Jurkat, Clone E6-1 (cell line): ENCODE measurements at regions not wholly inside any gene's neighbourhood (a gene's known extent, or its start where the extent isn't known, plus 50 kb on each side); places are given as distances from the start of the nearest gene placed in this dataset.
"Not testable (repeated sequence)": the region's sequence is repeated elsewhere in the genome, so short reads cannot be mapped to it uniquely, and the experiment has no call there.

Experiments used
- DNase-seq: peaks from one replicate; pipeline ENCODE4 v3.0.0-alpha.2; 2011; ENCODE audit warnings: low read depth, low spot score
- H3K4me3 ChIP-seq: 2 replicates; pipeline ENCODE4 v1.5.1; 2011; ENCODE audit warnings: mild to moderate bottlenecking, low read length, control low read depth, moderate library complexity

DNA sequence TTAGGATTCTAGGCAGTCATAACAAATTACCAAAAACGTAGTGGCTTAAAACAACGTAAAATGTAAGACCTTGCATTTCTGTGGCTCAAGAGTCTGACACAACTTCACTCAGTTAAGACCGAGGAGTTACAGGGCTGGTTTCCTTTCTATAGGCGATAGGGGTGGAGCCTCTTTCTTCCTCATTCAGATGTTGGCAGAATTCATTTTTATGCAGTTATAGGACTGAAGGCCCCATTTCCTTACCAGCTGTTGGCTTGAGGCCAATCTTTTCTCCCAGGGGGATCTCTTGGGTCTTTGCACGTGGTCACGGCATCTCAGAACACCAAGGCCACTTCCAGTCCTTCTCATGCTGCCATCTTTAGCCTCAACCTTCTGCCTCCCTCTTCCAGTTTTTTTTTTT lies 145.2 kb downstream of the KCNJ2 start:
- H3K4me3 ChIP-seq, result no peak overlapping the region
- DNase-seq, result no peak

DNA sequence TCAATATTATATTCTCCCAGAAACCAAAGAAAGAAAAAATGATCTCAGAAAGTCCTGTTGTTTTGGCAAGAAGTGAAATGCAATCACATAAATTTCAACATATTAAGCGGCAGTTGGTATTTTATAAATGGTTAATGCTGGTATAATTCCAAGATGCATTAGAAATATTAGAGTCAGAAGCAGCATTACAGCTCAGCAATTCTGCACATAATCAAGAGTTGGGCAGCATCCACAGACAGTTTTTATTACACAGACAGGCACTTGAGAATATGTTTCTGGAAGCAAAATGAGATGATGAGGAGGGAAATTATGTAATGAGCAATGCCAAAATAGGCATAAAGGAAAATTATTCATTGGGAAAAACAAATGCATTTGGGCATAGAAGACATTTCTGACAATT lies 148.1 kb downstream of the KCNJ2 start:
- H3K4me3 ChIP-seq, result no peak overlapping the region
- no peak for DNase-seq

DNA sequence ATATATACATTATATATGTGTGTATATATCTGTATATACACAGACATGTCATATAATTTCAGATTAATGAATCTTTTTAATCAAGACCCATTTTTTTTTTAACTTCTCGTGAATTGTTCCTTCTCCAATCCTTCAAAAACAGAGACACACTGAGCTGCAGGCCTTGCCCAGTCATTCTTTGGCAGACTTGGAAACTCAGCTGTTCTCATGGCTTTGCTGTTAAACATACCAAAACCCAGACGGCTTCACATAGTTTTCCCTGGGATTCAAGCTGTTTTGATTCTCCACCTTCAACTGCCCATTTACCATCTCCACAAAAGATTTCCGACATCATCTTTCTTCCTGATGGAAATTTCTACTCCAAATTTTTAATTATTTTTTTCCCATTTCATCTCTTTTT lies 148.7 kb downstream of the KCNJ2 start:
- DNase-seq, result no peak
- no peak overlapping the region for H3K4me3 ChIP-seq

DNA sequence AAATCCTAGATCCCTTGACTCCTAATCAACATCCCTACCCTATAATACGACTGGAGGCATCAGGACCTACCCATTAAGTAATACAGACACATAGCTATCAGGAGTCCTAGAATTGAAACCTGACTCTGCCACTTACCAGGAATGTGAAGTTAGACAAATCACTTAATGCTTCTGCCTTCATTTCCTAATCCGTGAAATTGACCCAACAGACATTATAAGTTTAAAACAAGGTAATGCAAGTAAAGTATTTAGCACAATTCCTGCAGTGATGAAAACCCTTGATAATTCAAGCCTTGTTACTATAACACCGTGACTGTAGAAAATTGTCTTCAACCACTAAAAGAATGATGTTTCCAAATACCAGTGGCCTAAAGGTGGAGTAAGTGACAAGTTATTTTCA lies 150.2 kb downstream of the KCNJ2 start:
- no peak overlapping the region for H3K4me3 ChIP-seq
- no peak for DNase-seq

DNA sequence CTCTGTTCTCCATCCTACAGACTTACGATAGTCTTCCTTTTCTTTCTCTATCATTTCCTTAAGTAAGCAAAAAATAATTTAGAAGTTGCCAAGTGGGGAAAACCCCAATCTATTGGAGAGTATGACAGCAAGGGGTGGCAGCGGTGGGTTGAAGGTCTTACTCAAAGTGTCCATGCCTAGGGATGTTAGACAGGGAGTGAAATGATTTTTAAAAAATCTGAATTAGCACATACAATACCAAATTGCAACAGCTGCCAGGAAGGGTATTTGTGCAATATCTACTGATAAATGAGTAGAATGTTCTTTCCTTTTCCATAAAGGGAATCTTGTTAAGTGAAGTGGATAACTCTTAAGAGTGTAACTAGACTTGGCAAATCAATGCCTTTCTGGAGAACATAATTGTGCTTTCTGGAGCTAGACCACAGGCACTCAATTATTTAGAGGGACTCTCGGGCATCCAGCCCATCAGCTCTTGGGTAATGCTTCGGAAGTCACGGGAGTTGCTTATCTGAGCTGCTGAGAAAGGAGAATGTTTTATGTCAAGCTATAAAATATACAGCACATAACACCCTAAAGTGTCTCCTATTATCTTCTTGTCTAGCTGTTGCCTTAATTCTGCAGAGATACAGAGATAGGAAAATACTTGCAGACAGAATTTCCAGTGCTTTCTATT lies 151.5 kb downstream of the KCNJ2 start:
- H3K4me3 ChIP-seq, result no peak overlapping the region
- DNase-seq, result no peak

DNA sequence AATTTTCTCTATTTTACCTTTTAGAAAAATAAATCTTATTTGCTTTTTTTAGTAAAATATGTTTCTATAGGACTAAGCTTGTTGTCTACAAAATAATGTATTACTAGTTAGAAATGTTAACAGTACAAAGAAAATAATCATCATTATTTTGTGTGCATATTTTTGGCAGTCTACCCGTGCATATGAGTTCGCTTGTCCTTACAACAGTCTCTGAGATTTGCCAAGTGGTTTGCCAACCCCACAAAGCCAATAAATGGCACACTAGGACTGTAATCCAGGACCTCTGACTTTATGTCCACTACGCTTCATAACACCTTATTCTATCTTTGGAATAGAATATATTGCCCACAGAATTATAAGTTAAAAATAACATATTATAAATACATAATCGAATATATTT lies 152.0 kb downstream of the KCNJ2 start:
- H3K4me3 ChIP-seq, result no peak overlapping the region
- no peak for DNase-seq

DNA sequence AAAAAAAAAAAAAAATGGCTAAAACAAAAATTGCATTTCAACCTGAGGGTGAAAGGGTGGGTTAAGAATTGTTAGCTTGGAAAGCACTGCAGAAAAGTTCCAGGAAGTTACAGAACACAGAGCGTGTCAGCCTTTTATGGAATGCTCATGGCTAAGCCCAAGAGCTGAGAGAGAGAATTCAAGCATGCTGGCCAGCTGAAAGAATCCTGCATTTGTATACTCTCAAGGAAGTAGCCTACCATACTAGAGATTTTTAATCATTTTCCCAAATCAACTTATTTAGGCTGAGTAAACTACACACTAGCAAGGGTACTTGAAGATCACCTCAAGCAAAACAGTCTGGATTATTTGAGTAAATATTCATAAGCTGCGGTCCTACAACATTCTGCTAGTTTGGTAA lies 153.9 kb downstream of the KCNJ2 start:
- DNase-seq, result no peak
- no peak overlapping the region for H3K4me3 ChIP-seq

DNA sequence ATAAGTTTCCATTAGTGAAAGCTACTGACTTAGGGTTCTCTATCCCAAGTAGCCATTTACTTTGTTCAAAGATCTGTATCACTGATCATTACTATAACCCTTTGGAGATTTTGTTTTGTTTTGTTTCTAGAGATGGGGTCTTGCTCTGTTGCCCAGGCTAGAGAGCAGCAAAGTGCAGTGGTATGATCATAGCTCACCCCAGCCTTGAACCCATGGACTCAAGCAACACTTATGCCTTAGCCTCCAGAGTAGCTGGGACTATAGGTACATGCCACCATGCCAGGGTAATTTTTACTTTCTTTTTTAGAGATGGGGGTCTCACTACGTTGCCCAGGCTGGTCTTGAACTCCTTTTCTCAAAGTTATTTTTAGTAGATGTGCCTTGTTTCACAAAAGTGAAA lies 154.7 kb downstream of the KCNJ2 start:
- no peak for DNase-seq
- H3K4me3 ChIP-seq, result no peak overlapping the region

DNA sequence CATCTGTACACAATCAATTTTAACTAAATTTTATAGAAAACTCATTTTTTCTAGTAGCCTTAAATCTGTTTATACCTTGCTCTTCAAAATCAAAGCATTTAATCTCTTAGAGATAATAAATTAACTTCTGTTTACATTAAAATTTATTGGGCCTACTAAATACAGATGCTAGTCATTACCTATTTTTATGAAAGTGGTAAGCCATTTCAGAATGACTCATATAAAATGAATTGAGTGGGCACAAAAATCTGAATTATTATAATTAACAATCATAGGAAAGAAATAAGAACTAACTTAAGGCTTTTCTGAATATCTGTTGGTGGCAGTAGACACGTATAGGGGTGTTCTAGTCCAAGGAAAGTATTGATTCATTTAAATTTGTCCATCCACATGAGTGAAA lies 157.9 kb downstream of the KCNJ2 start:
- no peak for DNase-seq
- no peak overlapping the region for H3K4me3 ChIP-seq

DNA sequence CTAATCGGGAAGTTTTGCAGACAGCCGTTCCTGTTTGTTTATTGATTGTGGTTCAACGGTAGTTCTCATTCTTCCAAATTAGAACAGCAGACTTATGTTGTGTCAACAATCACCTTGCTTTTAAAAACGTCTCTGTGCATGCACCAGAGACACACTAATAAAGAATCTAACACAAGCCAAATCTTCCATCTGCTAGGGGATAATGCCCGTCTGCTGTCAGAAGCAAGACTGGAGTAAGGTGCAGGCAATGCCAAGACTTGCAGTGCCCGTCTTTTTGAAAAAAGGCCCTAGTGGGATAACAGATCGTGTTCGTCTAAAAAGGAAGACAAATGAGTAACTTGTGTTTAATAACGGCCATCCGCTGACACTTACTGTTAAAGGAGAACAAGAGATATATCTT lies 158.4 kb downstream of the KCNJ2 start:
- H3K4me3 ChIP-seq, result no peak overlapping the region
- no peak for DNase-seq

DNA sequence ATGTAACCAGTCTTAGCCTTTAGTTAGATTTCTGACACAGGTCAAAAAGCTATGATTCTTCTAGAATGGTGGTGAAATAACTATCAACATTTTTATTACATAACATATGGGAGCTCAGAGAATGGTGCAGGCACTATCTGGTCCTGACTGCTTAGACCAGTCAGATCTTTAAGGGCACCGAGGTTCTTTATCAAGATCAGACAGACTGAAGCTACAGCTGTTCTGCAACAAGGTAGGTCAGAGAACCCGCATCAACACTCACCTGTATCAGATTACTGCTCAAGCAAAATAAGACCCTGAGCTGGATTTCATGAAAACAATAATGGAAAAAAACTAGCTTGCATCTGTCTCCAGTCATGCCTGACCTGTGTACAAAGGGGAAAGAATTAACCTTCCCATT lies 160.4 kb downstream of the KCNJ2 start:
- DNase-seq, result no peak
- no peak overlapping the region for H3K4me3 ChIP-seq

DNA sequence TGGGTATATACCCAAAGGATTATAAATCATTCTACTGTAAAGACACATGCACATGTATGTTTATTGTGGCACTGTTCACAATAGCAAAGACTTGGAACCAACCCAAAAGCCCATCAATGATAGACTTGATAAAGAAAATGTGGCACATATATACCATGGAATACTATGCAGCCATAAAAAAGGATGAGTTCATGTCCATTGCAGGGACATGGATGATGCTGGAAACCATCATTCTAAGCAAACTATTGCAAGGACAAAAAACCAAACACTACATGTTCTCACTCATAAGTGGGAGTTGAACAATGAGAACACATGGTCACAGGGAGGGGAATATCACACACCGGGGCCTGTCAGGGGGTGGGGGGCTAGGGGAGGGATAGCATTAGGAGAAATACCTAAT lies 161.7 kb downstream of the KCNJ2 start:
- not testable (repeated sequence) for DNase-seq, H3K4me3 ChIP-seq

DNA sequence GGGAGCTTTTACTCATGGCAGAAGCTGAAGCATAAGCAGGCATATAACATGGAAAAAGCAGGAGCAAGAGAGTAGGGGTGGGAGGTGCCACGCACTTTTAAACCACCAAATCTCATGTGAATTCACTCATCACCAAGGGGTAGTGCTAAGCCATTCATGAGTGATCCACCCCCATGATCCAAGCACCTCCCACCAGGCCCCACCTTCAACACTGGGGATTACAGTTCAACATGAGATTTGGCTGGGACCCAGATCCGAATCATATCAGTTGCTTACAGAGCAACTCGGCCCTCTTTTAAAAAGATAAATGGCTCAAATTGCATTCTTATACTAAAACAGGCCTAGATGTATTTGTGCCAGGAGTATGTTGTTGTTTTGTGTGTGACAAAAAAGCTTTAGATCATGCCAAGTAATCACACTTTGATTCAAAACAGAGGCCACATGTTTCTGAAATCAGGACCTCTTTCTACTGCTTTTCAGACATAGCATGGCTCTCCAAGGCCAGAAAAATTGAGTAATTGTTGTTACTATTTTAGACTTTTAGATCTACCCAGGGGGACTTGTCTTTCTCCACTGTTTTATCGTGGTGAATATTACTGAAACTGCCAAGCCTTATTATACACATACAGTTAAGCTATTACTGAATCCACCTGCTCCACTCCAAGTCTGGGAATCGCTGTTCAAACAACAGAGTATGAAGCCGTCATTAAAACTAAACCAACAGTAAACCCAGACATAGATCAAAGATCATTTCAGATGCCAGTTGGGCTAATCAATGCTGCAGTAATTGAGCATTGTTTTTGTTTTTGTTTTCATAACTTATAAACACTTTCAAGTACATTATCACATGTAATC lies 163.3 kb downstream of the KCNJ2 start:
- no peak for DNase-seq

DNA sequence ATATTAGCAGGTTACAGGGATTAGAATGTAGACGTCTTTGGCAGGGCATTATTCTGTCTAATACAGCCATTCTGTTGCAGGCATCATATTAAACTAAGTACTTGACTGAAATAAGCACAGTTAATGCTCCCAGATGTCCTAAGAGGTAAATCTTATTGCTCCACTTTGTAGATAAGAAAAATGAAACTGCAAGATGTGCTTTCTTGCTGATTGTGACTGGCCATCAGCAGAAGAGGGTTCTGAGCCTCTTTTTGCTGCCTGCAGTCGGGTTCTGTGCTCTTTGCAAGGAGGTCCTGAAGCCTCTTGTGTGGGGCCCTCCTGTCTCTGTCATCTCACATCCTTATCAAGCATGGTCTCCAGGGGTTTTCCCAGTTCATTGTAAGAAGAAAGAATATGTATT lies 167.1 kb downstream of the KCNJ2 start:
- no peak for DNase-seq
- no peak overlapping the region for H3K4me3 ChIP-seq

More for the DNA sequence above, 163.3 kb downstream of the KCNJ2 start:
- H3K4me3 ChIP-seq, result no peak overlapping the region

DNA sequence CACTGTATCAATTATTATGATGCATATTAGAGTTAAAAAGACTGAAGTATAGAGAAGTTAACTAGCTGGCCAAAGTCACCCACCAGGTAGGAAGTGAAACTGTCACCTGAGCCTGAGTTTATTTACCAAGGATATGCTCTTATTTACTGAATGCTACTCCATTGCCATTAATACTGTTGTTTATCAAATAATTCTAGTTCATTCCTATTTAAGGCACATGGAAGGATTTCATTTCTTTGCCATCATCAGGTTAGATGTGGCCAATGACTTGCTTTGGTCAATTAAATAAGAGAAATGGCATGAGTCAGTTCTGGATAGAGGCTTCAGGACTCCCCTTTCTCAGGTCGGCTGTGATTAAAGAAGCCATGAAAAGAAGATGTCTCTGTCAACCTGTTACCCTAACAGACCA lies 169.6 kb downstream of the KCNJ2 start:
- H3K4me3 ChIP-seq, result no peak overlapping the region
- no peak for DNase-seq

DNA sequence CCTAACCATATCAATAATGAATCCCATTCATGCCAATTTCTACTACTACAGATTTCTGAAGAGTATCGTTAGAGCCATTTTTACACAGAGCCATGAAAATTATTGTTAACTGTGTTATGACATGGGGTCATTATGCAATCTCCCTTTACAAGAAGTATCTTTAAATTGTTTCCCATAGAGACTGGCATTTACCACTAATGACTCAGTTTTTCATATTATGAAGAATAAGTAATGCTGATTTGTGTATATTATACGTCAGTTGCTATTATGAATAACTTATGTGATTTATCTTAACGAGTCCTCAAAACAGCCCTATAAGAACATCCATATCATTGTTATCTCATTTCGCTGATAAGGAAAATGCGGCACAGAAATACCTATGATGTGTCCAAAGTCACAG lies 173.8 kb downstream of the KCNJ2 start:
- no peak for DNase-seq
- H3K4me3 ChIP-seq, result no peak overlapping the region

DNA sequence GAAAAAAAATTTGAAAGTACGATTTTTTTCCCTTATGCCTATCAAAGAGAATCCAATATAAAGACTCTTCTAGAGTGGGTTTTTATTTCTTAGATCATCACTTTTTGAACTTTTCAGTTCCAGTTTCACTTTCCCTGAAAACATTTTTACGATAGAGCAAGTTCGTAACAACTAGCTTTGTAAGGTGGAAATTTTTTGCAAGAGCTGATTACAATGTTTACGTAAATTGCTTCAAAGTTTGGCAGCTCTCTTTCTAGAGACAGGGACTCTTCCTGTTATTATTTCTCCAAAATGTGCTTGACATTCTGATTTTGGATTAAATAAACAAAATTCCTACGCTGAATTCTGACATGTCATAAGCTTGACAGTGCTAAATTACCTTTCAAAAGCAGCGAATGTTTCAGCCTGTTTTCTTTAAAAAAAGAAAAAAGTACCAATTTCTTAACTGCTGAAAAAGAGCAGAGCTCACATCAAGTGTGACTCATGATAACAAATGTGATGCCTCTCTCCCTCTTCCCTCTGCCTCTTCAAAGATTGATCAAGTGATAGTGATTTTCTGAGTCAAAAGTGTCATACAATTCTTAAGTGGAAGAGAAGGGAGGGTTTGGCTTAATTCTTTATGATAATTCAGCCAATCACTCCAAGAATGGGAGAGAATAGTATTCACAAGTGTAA lies 175.2 kb downstream of the KCNJ2 start:
- H3K4me3 ChIP-seq, result no peak overlapping the region
- no peak for DNase-seq

DNA sequence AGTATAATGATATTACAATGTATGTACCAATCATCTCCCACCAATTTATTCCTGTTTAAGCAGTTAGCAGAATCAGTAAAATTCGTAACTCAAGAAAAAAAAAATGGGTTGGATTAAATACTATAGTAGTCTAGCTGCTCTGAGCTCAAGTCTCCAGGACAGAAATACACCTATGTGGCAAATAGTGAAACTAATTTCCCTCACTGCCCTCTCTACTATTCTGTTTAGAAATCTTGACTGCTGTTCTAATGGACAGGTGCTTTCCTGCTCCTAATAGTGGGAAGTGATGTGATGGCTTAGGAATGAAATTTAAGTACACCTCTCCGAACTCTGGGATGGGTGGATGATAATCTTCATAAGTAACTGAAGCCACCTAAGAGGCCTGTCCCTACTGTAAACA lies 175.7 kb downstream of the KCNJ2 start:
- no peak for DNase-seq

DNA sequence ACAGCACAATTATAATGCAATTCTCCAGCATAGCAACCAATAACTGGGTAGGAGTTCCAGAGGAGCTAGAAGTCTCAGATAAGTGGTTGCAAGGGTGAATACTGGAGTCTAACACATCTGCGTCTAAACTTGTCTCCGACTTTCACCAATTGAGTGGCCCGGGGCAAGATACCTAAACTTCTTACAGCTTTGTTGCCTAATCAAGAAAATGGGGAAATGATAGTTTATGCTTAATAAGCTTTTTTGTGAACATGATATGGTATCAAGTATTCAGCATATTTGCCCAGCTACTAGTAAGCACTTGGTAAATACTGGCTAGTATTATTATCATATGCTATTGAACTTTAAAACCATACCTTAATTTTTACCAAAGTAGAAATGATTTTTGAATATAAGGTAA lies 183.5 kb downstream of the KCNJ2 start:
- H3K4me3 ChIP-seq, result no peak overlapping the region
- DNase-seq, result no peak

More for the DNA sequence above, 175.7 kb downstream of the KCNJ2 start:
- no peak overlapping the region for H3K4me3 ChIP-seq

DNA sequence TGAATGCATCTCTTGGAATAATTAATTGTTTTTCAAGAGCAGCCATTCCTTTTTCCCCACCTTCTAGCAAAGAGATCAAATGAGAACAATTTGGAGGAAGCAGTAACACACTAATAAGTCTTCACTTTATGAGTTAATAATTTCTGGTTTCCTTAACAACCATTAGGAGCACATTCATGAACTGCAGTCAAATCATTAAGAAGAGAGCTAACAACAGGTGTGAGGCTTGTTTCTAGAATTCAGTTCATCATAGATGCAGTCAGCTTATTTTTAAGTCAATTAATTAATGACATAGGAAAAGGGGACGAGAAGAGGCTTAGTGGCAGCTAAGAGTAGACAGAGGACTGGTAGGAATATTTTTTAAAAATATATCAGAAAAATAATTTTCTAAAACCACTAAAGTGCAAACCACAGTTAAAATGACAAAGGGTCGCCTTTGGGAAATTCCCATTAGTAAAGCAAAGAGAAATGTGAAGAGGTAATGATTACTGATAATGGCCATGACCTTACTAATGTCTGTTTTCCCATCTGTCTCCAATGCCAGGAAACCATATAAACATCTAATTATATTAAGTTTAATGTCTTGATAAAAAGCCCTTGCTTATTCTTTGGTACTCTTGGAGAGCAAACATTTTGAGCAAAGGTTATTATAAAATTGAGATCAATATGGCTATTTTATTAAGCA lies 184.2 kb downstream of the KCNJ2 start:
- no peak for DNase-seq
- H3K4me3 ChIP-seq, result no peak overlapping the region
